ENCODE measurements at regions not wholly inside any gene's neighbourhood (a gene's known extent, or its start where the extent isn't known, plus 50 kb on each side); places are given as distances from the start of the nearest gene placed in this dataset.

GRCh38 chr9:16157651-16158050, 604.8 kb downstream of the CCDC171 start:
- Mint-ChIP-seq H3K27me3 (peaks cover 31% of the 10 kb centered on the region), H3K36me3 (ENCODE audit: insufficient read depth) (no peaks in the 10 kb centered on the region), H3K4me3 (ENCODE audit: low read depth) (no peak overlapping the region), H3K27ac (no peak overlapping the region), H3K4me1 (ENCODE audit: low read depth) (peaks cover 6% of the 10 kb centered on the region), H3K9me3 (ENCODE audit: low read depth) (no peaks in the 10 kb centered on the region)
- no peak for TF ChIP-seq CTCF (IDR thresholded peaks at IDR 0.05; ENCODE audit: unreplicated experiment)
- no peak for DNase-seq (ENCODE audit: low spot score, unreplicated experiment)

- Mint-ChIP-seq H3K9me3 (ENCODE audit: low read depth) (no peaks in the 10 kb centered on the region), H3K36me3 (ENCODE audit: insufficient read depth) (no peaks in the 10 kb centered on the region), H3K27me3 (peaks cover 26% of the 10 kb centered on the region), H3K27ac (no peak overlapping the region), H3K4me1 (ENCODE audit: low read depth) (peaks cover 6% of the 10 kb centered on the region), H3K4me3 (ENCODE audit: low read depth) (no peak overlapping the region)
- DNase-seq (ENCODE audit: low spot score, unreplicated experiment): no peak
- no peak for TF ChIP-seq CTCF (IDR thresholded peaks at IDR 0.05; ENCODE audit: unreplicated experiment)
These were observed 605.2 kb downstream of the CCDC171 start for GRCh38 chr9:16158093-16158492.

- Mint-ChIP-seq H3K27me3 (no peaks in the 10 kb centered on the region), H3K4me1 (ENCODE audit: low read depth) (peaks cover 5% of the 10 kb centered on the region), H3K4me3 (ENCODE audit: low read depth) (no peak overlapping the region), H3K9me3 (ENCODE audit: low read depth) (no peaks in the 10 kb centered on the region), H3K36me3 (ENCODE audit: insufficient read depth) (no peaks in the 10 kb centered on the region), H3K27ac (no peak overlapping the region)
- no peak for DNase-seq (ENCODE audit: low spot score, unreplicated experiment)
- no peak for TF ChIP-seq CTCF (IDR thresholded peaks at IDR 0.05; ENCODE audit: unreplicated experiment)
These were observed 608.6 kb downstream of the CCDC171 start for GRCh38 chr9:16161483-16161882.

- Mint-ChIP-seq H3K27me3 (no peaks in the 10 kb centered on the region), H3K4me1 (ENCODE audit: low read depth) (peaks cover 35% of the 10 kb centered on the region), H3K4me3 (ENCODE audit: low read depth) (no peak overlapping the region), H3K9me3 (ENCODE audit: low read depth) (peaks cover 3% of the 10 kb centered on the region), H3K36me3 (ENCODE audit: insufficient read depth) (no peaks in the 10 kb centered on the region), H3K27ac (no peak overlapping the region)
- TF ChIP-seq CTCF (IDR thresholded peaks at IDR 0.05; ENCODE audit: unreplicated experiment): no peak
- no peak for DNase-seq (ENCODE audit: low spot score, unreplicated experiment)
These were observed 617.3 kb downstream of the CCDC171 start for GRCh38 chr9:16170119-16170518.

GRCh38 chr9:16171911-16172310, 619.1 kb downstream of the CCDC171 start:
- DNase-seq (ENCODE audit: low spot score, unreplicated experiment): no peak
- Mint-ChIP-seq H3K4me1 (ENCODE audit: low read depth) (peaks cover 35% of the 10 kb centered on the region), H3K9me3 (ENCODE audit: low read depth) (peaks cover under 1% of the 10 kb centered on the region), H3K27me3 (no peaks in the 10 kb centered on the region), H3K27ac (peak overlapping the region; percentile 81), H3K4me3 (ENCODE audit: low read depth) (peak overlapping the region; percentile 17), H3K36me3 (ENCODE audit: insufficient read depth) (no peaks in the 10 kb centered on the region)
- no peak for TF ChIP-seq CTCF (IDR thresholded peaks at IDR 0.05; ENCODE audit: unreplicated experiment)
